HCT116 (cell line): ENCODE measurements at regions not wholly inside any gene's neighbourhood (a gene's known extent, or its start where the extent isn't known, plus 50 kb on each side); places are given as distances from the start of the nearest gene placed in this dataset.

Experiments
- ATAC-seq: fragments of 200-7000 bp; cut with Tn5 transposase; 2 replicates; pipeline ENCODE4 v1.9.1; 2020; ENCODE audit warnings: mild to moderate bottlenecking, moderate library complexity
- BruUV-seq: library from RNA; stranded (reverse); fragments of 400-500 nt; replicated peaks from 2 replicates; lab custom pipeline; 2021; lab: Mats Ljungman, UMichigan
- CTCF ChIA-PET: fragments of 300-600 bp; sonication (Branson Sonifier 250); formaldehyde crosslinking; loops from one replicate; lab custom pipeline; 2021; ENCODE audit warnings: antibody characterized with exemption; lab: Charles Lee
- POLR2A ChIA-PET: fragments of 300-600, 350-600 bp; sonication (Branson Sonifier 250); formaldehyde crosslinking; loops from one replicate; lab custom pipeline; 2021; ENCODE audit warnings: antibody characterized with exemption; lab: Charles Lee
- RAD21 ChIA-PET, 2 experiments: fragments of 300-600 bp; sonication (Branson Sonifier 250); formaldehyde crosslinking; loops; one replicate each; lab custom pipeline; 2023; ENCODE audit warnings: low total read pairs in 2 of 2; ENCODE audit not compliant: uncharacterized antibody in 2 of 2, unreplicated experiment in 2 of 2, low non-redundant PET in 1 of 2; lab: Charles Lee
- DNase-seq: peaks from one replicate; pipeline ENCODE4 v3.0.0-alpha.2; 2010; ENCODE audit warnings: low read depth, low spot score
- H2AFZ ChIP-seq: fragments of 200-600 bp; shearing (Covaris generic), sonication (generic); 2 replicates; pipeline ENCODE4 v1.6.1; 2017; ENCODE audit warnings: low read depth, mixed run types, mixed read lengths, antibody characterized with exemption, low read length; ENCODE audit not compliant: poor library complexity, severe bottlenecking
- H3K27ac ChIP-seq: 2 replicates; pipeline ENCODE4 v1.5.1; 2012; ENCODE audit warnings: low read depth, low read length
- H3K27me3 ChIP-seq: fragments of 200-600 bp; sonication (generic); 2 replicates; pipeline ENCODE4 v1.6.1; 2016; ENCODE audit warnings: mixed run types, low read length, mixed read lengths; ENCODE audit not compliant: insufficient read depth
- H3K36me3 ChIP-seq, 2 experiments: fragments of 200-500 bp in 1 of 2; fragments of 200-600 bp in 1 of 2; sonication (Bioruptor generic) in 1 of 2; sonication (generic) in 1 of 2; 2 replicates each; pipeline versions ENCODE4 v1.5.1 to v1.6.1; 2014 to 2016; ENCODE audit warnings: low read length in 2 of 2, inconsistent platforms in 1 of 2, mixed read lengths in 1 of 2, mixed run types in 1 of 2; ENCODE audit not compliant: insufficient read depth in 2 of 2, control insufficient read depth in 1 of 2
- H3K4me1 ChIP-seq, 2 experiments: fragments of 200-600 bp in 1 of 2; sonication (generic) in 1 of 2; 2 replicates each; pipeline versions ENCODE4 v1.5.1 to v1.6.1; 2012 to 2017; ENCODE audit warnings: low read length in 2 of 2, inconsistent platforms in 1 of 2, mild to moderate bottlenecking in 1 of 2, mixed read lengths in 1 of 2, mixed run types in 1 of 2, moderate library complexity in 1 of 2; ENCODE audit not compliant: insufficient read depth in 2 of 2, control insufficient read depth in 1 of 2
- H3K4me2 ChIP-seq: fragments of 200-600 bp; sonication (generic); 2 replicates; pipeline ENCODE4 v1.6.1; 2017; ENCODE audit warnings: mixed run types, low read length, mixed read lengths
- H3K4me3 ChIP-seq, 2 experiments: fragments of 200-600 bp in 1 of 2; sonication (generic) in 1 of 2; replicated peaks in 1 of 2; 2 replicates each; pipeline ENCODE4 v1.5.1; 2011 to 2016; ENCODE audit warnings: low read length in 2 of 2, control low read depth in 1 of 2, low read depth in 1 of 2, mild to moderate bottlenecking in 1 of 2, mixed read lengths in 1 of 2, mixed run types in 1 of 2
- H3K79me2 ChIP-seq: fragments of 200-600 bp; sonication (generic); 2 replicates; pipeline ENCODE4 v1.6.1; 2017; ENCODE audit warnings: mild to moderate bottlenecking, mixed run types, low read length, moderate library complexity, mixed read lengths; ENCODE audit not compliant: insufficient read depth
- H3K9ac ChIP-seq: fragments of 200-600 bp; sonication (generic); 2 replicates; pipeline ENCODE4 v1.6.1; 2016; ENCODE audit warnings: low read length, mixed read lengths
- H3K9me2 ChIP-seq: fragments of 200-600 bp; sonication (generic), shearing (Covaris generic); 2 replicates; pipeline ENCODE4 v1.6.1; 2017; ENCODE audit warnings: mixed run types, mild to moderate bottlenecking, moderate library complexity; ENCODE audit not compliant: insufficient read depth
- H3K9me3 ChIP-seq, 2 experiments: fragments of 200-500 bp in 1 of 2; fragments of 200-600 bp in 1 of 2; sonication (Bioruptor generic) in 1 of 2; sonication (generic) in 1 of 2; 2 replicates each; pipeline ENCODE4 v1.6.1; 2014 to 2017; ENCODE audit warnings: low read length in 2 of 2, mixed read lengths in 2 of 2, inconsistent platforms in 1 of 2, low read depth in 1 of 2, mild to moderate bottlenecking in 1 of 2, mixed run types in 1 of 2, moderate library complexity in 1 of 2; ENCODE audit not compliant: control insufficient read depth in 1 of 2, insufficient read depth in 1 of 2
- H4K20me1 ChIP-seq: fragments of 200-600 bp; sonication (generic), shearing (Covaris generic); 2 replicates; pipeline ENCODE4 v1.6.1; 2017; ENCODE audit warnings: mixed run types, mild to moderate bottlenecking, moderate library complexity; ENCODE audit not compliant: insufficient read depth
- EZH2phosphoT487 ChIP-seq: fragments of 200-600 bp; IDR thresholded peaks from 2 replicates; pipeline ENCODE4 v1.6.1; 2018; ENCODE audit warnings: antibody characterized with exemption, borderline replicate concordance
- JUND ChIP-seq: IDR thresholded peaks from 2 replicates; pipeline ENCODE4 v1.6.1; 2012
- POLR2A ChIP-seq: IDR thresholded peaks from 2 replicates; pipeline ENCODE4 v1.7.0; 2011; ENCODE audit warnings: borderline replicate concordance; ENCODE audit not compliant: insufficient read depth, insufficient read length; ENCODE audit errors: extremely low read depth
- SIN3A ChIP-seq: IDR thresholded peaks from 2 replicates; pipeline ENCODE4 v1.6.1; 2012; ENCODE audit warnings: low read depth
- SRF ChIP-seq: IDR thresholded peaks from 2 replicates; pipeline ENCODE4 v1.6.1; 2012; ENCODE audit warnings: low read depth
- ZNF274 ChIP-seq: fragments of 200-500 bp; sonication (Bioruptor generic); IDR thresholded peaks from 2 replicates; pipeline ENCODE4 v1.6.1; 2014; ENCODE audit warnings: mild to moderate bottlenecking, low read depth, low read length, inconsistent platforms
- intact Hi-C: fragments of 100-400 bp; cut with micrococcal nuclease; formaldehyde crosslinking; loops from 2 replicates; pipeline ENCODE4 v1.10.0; 2022
- TF ChIP-seq, protein P1 (sequence below): IDR thresholded peaks from 2 replicates; pipeline ENCODE4 v1.6.1; 2012
- TF ChIP-seq, protein P2 (sequence below), 3 experiments: fragments of 200-600 bp in 1 of 3; sonication (generic) in 1 of 3; IDR thresholded peaks in 2 of 3; conservative IDR thresholded peaks in 1 of 3; 2 replicates each; pipeline ENCODE4 v1.5.1; 2012 to 2017; ENCODE audit warnings: low read depth in 2 of 3, low read length in 2 of 3, antibody characterized with exemption in 1 of 3, borderline replicate concordance in 1 of 3, control low read depth in 1 of 3, mild to moderate bottlenecking in 1 of 3, mixed read lengths in 1 of 3, mixed run types in 1 of 3, moderate library complexity in 1 of 3; ENCODE audit not compliant: insufficient read depth in 1 of 3

DNA sequence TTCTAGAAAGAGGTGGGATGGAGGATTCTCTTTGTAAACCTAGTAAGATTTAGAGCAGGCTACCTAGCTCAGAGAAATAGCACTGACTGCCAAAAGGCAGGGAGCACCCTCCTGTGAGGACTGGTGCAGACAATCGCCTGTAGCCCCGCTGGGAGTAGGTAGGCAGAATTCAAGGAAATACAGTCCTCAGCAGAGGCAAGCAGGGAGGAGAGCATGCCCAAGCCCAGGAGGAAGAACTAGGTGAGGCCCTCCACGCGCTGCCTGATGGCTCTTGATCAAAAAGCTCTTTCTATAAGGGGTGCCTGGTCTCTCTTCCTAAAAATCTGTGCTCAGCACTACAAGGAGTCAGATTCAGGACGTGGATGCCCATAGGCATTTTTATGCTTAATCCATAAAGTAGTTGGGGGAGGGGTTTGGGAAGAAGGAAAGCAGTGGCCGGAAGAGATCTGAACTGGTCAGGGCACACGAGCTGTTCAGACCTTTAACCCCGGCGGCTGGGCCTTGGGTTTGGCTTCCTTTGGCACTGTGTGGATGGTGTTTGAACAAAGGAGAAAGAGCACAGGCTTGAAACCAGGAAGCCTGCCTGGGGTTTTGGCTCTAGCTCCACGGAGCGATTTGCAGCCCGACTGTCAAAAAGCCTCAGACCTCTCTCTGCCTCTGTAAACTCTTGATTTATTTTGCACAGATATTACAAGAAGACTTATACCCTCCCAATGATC lies 320.6 kb downstream of the FOXO1 start:
- no peak for TF ChIP-seq SRF
- no peak for TF ChIP-seq JUND
- no peak for TF ChIP-seq POLR2A
- H3K9me3 ChIP-seq, result no peaks in the 10 kb centered on the region
- intact Hi-C loops, result no loop called here
- no TSS peak for BruUV-seq
- no peak for DNase-seq
- H3K27ac ChIP-seq, result no peak overlapping the region
- no peaks in the 10 kb centered on the region for H3K4me1 ChIP-seq
- H3K79me2 ChIP-seq, result no peaks in the 10 kb centered on the region
- ATAC-seq, result no peak
- H2AFZ ChIP-seq, result no peak overlapping the region
- ChIA-PET POLR2A (no interaction called here), CTCF (no interaction called here), RAD21 (no interaction called here)
- no peak overlapping the region for H3K4me3 ChIP-seq
- H4K20me1 ChIP-seq, result no peaks in the 10 kb centered on the region
- no peaks in the 10 kb centered on the region for H3K36me3 ChIP-seq
- no peak overlapping the region for H3K4me2 ChIP-seq
- no peaks in the 10 kb centered on the region for H3K9me2 ChIP-seq
- H3K27me3 ChIP-seq, result no peaks in the 10 kb centered on the region
- H3K9ac ChIP-seq, result no peak overlapping the region

DNA sequence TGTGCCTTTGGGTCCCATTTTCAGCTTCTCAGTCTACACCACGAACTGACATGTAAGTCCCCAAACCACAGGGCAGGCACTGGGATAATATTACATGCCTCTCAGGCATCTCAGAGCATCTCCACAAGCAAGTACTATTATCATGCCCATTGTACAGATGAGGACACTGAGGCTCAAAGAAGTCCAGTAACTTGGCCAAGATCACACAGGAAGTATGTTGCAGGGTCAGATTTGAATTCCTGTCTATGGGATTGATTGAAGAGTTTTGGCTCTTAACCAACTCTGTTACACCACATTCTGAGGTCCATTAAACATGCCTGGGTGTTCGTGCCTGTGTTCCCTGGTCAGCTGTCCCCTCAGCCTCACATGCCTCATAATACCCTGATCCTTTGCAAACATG lies 319.8 kb downstream of the FOXO1 start:
- ATAC-seq (no peak), DNase-seq (no peak)
- no TSS peak for BruUV-seq
- Histone ChIP-seq H3K27ac (no peak overlapping the region), H3K4me1 (no peaks in the 10 kb centered on the region), H3K4me3 (no peak overlapping the region), H3K79me2 (no peaks in the 10 kb centered on the region), H3K4me2 (no peak overlapping the region), H3K27me3 (no peaks in the 10 kb centered on the region), H3K9ac (no peak overlapping the region), H3K36me3 (no peaks in the 10 kb centered on the region), H3K9me2 (no peaks in the 10 kb centered on the region), H2AFZ (no peak overlapping the region), H4K20me1 (no peaks in the 10 kb centered on the region), H3K9me3 (no peaks in the 10 kb centered on the region)
- ChIA-PET POLR2A (no interaction called here), CTCF (no interaction called here), RAD21 (no interaction called here)
- intact Hi-C loops, result no loop called here
- TF ChIP-seq, protein P1, sequence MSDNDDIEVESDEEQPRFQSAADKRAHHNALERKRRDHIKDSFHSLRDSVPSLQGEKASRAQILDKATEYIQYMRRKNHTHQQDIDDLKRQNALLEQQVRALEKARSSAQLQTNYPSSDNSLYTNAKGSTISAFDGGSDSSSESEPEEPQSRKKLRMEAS, result no peak
- TF ChIP-seq ZNF274 (no peak), POLR2A (no peak), SIN3A (no peak), SRF (no peak), EZH2phosphoT487 (no peak)
- TF ChIP-seq, protein P2, sequence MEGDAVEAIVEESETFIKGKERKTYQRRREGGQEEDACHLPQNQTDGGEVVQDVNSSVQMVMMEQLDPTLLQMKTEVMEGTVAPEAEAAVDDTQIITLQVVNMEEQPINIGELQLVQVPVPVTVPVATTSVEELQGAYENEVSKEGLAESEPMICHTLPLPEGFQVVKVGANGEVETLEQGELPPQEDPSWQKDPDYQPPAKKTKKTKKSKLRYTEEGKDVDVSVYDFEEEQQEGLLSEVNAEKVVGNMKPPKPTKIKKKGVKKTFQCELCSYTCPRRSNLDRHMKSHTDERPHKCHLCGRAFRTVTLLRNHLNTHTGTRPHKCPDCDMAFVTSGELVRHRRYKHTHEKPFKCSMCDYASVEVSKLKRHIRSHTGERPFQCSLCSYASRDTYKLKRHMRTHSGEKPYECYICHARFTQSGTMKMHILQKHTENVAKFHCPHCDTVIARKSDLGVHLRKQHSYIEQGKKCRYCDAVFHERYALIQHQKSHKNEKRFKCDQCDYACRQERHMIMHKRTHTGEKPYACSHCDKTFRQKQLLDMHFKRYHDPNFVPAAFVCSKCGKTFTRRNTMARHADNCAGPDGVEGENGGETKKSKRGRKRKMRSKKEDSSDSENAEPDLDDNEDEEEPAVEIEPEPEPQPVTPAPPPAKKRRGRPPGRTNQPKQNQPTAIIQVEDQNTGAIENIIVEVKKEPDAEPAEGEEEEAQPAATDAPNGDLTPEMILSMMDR (IDR thresholded peaks at IDR 0.05 in 2 of 3, conservative IDR thresholded peaks at IDR 0.05 in 1 of 3; ENCODE audit: borderline replicate concordance in 1 of 3, insufficient read depth in 1 of 3, low read depth in 2 of 3, low read length in 2 of 3), result no peak
